HUES48 (cell line): ENCODE measurements at regions not wholly inside any gene's neighbourhood (a gene's known extent, or its start where the extent isn't known, plus 50 kb on each side); places are given as distances from the start of the nearest gene placed in this dataset.

Experiments
- H3K27ac ChIP-seq: one replicate; pipeline ENCODE4 v1.7.0; 2013; ENCODE audit warnings: low read depth, low read length, inconsistent platforms
- H3K27me3 ChIP-seq: 2 replicates; pipeline ENCODE4 v1.6.1; 2013; ENCODE audit warnings: mild to moderate bottlenecking, low read length; ENCODE audit not compliant: control insufficient read depth, insufficient read depth
- H3K36me3 ChIP-seq: 2 replicates; pipeline ENCODE4 v1.6.1; 2013; ENCODE audit warnings: low read length; ENCODE audit not compliant: control insufficient read depth, insufficient read depth
- H3K4me1 ChIP-seq: 2 replicates; pipeline ENCODE4 v1.6.1; 2013; ENCODE audit warnings: mild to moderate bottlenecking, low read length; ENCODE audit not compliant: control insufficient read depth, insufficient read depth
- H3K4me3 ChIP-seq: 2 replicates; pipeline ENCODE4 v1.5.1; 2013; ENCODE audit warnings: mild to moderate bottlenecking, low read depth, low read length
- H3K9ac ChIP-seq: 2 replicates; pipeline ENCODE4 v1.6.1; 2013; ENCODE audit warnings: mild to moderate bottlenecking, low read depth, low read length, moderate library complexity
- H3K9me3 ChIP-seq: 2 replicates; pipeline ENCODE4 v1.6.1; 2013; ENCODE audit warnings: low read length; ENCODE audit not compliant: control insufficient read depth, insufficient read depth

GRCh38 chr15:91522605-91523332 is 330.7 kb upstream of the SLCO3A1 start:
- Histone ChIP-seq H3K4me1 (no peaks in the 10 kb centered on the region), H3K36me3 (no peaks in the 10 kb centered on the region), H3K4me3 (no peak overlapping the region), H3K9me3 (no peaks in the 10 kb centered on the region), H3K9ac (no peak overlapping the region), H3K27ac (no peak overlapping the region), H3K27me3 (no peaks in the 10 kb centered on the region)

DNA sequence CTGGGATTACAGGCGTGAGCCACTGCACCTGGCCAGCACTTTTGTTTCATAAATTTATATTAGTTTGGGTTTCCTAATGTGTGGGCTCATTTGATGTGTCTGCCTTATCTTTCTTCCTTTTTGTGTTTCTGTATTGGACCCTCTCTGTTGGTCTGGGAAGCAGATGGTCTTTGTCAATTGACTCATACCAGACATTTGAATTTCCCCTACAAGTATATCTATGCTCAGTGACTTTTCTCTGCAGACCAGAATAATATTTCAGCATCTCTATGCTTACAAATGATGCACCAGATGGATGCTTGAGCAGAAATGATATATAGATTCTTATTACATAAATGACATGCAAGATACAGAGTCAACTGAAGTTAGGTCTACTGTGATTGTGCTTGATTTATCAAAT is 329.9 kb upstream of the SLCO3A1 start:
- Histone ChIP-seq H3K9me3 (no peaks in the 10 kb centered on the region), H3K36me3 (no peaks in the 10 kb centered on the region), H3K9ac (no peak overlapping the region), H3K27ac (no peak overlapping the region), H3K27me3 (no peaks in the 10 kb centered on the region), H3K4me1 (no peaks in the 10 kb centered on the region), H3K4me3 (no peak overlapping the region)

DNA sequence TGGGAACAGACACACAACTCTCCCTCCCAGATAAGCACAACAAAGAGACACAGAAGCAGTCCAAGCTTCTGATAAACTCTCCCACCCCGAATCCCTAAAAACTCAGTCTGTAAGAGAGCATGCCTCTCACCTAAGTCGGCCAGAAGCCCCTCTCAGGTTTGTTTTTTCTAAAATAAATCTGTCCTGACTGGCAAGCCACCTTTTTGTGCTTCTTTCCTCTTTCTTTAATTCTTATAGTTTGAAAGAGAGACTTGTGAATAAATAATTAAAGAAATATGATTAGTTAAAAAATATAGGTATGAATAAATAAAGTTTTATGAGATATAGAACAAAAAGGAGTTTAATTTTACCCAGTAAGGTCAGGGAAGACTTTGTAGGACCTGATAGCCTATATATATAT is 329.0 kb upstream of the SLCO3A1 start:
- H3K4me3 ChIP-seq = no peak overlapping the region
- no peaks in the 10 kb centered on the region for H3K36me3 ChIP-seq
- no peaks in the 10 kb centered on the region for H3K27me3 ChIP-seq
- no peaks in the 10 kb centered on the region for H3K4me1 ChIP-seq
- no peak overlapping the region for H3K9ac ChIP-seq
- H3K27ac ChIP-seq = no peak overlapping the region
- H3K9me3 ChIP-seq = no peaks in the 10 kb centered on the region

DNA sequence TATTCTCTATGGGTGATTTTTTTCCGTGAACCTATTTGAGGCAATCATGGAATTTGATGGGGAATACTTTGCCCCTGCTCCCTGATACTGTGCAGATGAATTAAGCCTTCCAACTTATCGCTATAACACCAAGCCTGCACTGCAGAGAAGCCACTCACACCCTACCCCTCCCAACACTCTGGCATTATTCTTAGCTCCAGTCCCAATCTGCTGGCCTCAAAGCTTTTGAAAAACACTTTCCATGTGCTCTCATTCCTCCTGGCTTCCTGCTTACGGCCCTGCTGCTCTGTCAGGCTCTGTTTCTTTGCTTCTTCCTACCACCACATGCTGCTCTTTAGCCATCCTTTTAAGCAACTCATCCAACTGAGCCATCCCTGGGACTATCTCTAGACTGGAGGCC is 327.8 kb upstream of the SLCO3A1 start:
- H3K4me1 ChIP-seq = no peaks in the 10 kb centered on the region
- H3K27me3 ChIP-seq = no peaks in the 10 kb centered on the region
- H3K4me3 ChIP-seq = no peak overlapping the region
- H3K9ac ChIP-seq = no peak overlapping the region
- no peak overlapping the region for H3K27ac ChIP-seq
- no peaks in the 10 kb centered on the region for H3K36me3 ChIP-seq
- H3K9me3 ChIP-seq = no peaks in the 10 kb centered on the region

DNA sequence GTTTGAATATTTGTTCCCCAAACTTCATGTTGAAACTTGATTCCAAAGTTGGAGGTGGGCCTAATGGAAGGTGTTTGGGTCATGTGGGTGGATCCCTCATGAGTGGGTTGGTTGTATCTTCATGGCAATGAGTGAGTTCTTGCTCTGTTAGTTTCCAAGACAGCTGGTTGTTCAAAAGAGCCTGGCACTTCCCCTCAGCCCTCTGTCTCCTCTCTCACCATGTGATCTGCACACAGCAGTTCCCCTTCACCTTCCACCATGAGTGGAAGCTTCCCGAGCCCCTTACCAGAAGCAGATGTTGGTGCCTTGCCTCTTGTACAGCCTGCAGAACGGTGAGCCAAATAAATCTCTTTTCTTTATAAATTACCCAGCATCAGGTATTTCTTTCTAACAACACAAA is 327.1 kb upstream of the SLCO3A1 start:
- Histone ChIP-seq H3K27ac (no peak overlapping the region), H3K27me3 (no peaks in the 10 kb centered on the region), H3K36me3 (no peaks in the 10 kb centered on the region), H3K4me3 (no peak overlapping the region), H3K9me3 (no peaks in the 10 kb centered on the region), H3K4me1 (no peaks in the 10 kb centered on the region), H3K9ac (no peak overlapping the region)

DNA sequence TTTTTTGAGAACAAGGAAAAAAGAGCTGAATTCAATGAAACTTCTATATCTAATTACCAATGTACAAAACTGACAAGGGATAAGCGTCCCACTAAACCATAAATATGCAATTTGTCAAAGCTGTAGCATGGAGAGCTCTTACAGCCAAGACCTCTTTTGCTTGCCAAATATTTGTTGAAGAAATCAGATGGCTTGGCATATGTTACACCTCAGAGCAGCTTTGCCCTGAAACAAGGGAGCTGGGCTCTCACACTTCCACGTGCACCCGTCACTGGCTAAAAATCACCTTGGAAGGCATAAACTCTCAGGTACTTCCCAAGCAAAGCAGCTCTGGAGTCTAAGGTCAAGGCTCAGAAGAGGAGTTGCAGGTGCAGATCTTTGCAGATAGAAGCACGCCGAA is 324.7 kb upstream of the SLCO3A1 start:
- H3K36me3 ChIP-seq = no peaks in the 10 kb centered on the region
- H3K27me3 ChIP-seq = no peaks in the 10 kb centered on the region
- no peaks in the 10 kb centered on the region for H3K4me1 ChIP-seq
- no peak overlapping the region for H3K9ac ChIP-seq
- no peak overlapping the region for H3K4me3 ChIP-seq
- no peaks in the 10 kb centered on the region for H3K9me3 ChIP-seq
- no peak overlapping the region for H3K27ac ChIP-seq

GRCh38 chr15:91529534-91529933 is 324.0 kb upstream of the SLCO3A1 start:
- Histone ChIP-seq H3K4me3 (no peak overlapping the region), H3K9me3 (no peaks in the 10 kb centered on the region), H3K9ac (no peak overlapping the region), H3K27ac (no peak overlapping the region), H3K36me3 (no peaks in the 10 kb centered on the region), H3K27me3 (no peaks in the 10 kb centered on the region), H3K4me1 (no peaks in the 10 kb centered on the region)

DNA sequence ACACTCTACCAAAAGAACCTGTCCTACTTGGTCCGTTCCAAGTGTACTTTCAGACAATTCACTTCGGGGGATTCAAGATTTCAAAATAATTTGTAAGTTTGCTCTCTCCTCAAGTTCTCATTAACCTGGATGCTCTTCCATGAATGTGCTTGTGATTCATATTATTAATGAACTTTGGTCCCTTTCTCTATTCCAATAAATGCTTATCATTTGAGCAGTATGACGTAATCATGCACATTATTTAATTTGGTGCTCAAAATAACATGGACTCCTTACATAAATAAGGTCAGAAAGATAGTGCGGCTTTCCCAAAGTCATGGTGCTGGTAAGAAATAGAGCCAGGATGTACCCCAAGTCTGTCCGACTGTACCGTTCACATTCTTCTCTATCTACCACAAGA is 323.2 kb upstream of the SLCO3A1 start:
- Histone ChIP-seq H3K27ac (no peak overlapping the region), H3K4me1 (no peaks in the 10 kb centered on the region), H3K27me3 (no peaks in the 10 kb centered on the region), H3K9ac (no peak overlapping the region), H3K9me3 (no peaks in the 10 kb centered on the region), H3K36me3 (no peaks in the 10 kb centered on the region), H3K4me3 (no peak overlapping the region)

DNA sequence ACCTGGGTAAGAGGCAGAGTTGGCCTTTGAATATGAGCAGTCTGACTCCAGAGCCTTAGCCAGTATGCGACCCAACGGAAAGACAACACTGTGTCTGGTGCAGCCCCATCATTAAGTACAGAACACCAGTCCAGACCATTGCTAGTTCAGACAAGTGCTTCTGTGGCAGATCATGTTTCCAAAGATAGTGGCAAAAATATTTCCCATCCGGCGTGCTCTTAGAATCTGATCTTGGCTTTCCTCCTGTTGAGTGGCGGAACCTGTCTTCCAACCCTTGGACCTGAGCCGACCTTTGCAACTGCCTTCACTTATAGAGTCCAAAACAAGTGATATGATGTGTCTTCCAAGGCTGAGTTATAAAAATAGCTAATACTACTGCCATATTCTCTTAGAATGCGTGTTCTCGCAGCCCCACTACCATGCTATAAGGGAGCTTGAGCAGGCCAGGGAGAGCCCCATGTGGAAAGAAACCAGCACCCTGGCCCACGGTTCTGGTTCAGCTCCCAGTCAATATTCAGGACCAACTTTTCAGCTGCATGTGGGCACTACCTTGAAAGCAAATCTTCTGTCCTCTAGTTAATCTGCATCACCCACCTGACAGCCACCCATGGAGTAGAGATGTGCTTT is 322.4 kb upstream of the SLCO3A1 start:
- H3K9me3 ChIP-seq = no peaks in the 10 kb centered on the region
- no peak overlapping the region for H3K27ac ChIP-seq
- no peak overlapping the region for H3K4me3 ChIP-seq
- H3K9ac ChIP-seq = no peak overlapping the region
- H3K4me1 ChIP-seq = no peaks in the 10 kb centered on the region
- no peaks in the 10 kb centered on the region for H3K27me3 ChIP-seq
- H3K36me3 ChIP-seq = no peaks in the 10 kb centered on the region

DNA sequence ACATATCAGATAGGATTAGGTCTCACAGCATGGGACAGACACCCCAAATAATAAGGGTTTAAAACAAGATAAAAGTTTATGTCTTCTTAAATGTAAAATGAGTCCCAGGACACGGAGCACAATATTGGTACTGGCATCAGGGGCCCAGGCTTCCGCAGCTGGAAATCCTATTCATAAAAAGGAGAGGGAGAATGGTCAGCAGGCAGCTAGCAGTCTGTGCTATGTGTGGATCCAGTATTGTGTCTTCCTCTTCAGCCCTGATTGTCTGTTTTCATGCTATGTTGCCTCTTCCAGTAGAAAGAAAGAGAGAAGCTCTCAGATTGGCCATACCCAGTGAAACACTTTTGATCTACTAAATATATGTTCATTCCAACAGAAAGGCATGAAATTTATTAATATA is 319.3 kb upstream of the SLCO3A1 start:
- Histone ChIP-seq H3K27me3 (no peaks in the 10 kb centered on the region), H3K9me3 (no peaks in the 10 kb centered on the region), H3K4me1 (no peaks in the 10 kb centered on the region), H3K27ac (no peak overlapping the region), H3K36me3 (no peaks in the 10 kb centered on the region), H3K4me3 (no peak overlapping the region), H3K9ac (no peak overlapping the region)

GRCh38 chr15:91534976-91535375 is 318.5 kb upstream of the SLCO3A1 start:
- no peaks in the 10 kb centered on the region for H3K27me3 ChIP-seq
- no peak overlapping the region for H3K9ac ChIP-seq
- H3K4me3 ChIP-seq = no peak overlapping the region
- H3K9me3 ChIP-seq = no peaks in the 10 kb centered on the region
- H3K36me3 ChIP-seq = no peaks in the 10 kb centered on the region
- no peak overlapping the region for H3K27ac ChIP-seq
- no peaks in the 10 kb centered on the region for H3K4me1 ChIP-seq
